HEK293T (cell line): ENCODE measurements at regions not wholly inside any gene's neighbourhood (a gene's known extent, or its start where the extent isn't known, plus 50 kb on each side); places are given as distances from the start of the nearest gene placed in this dataset.

Experiments
- BHLHE40 ChIP-seq: fragments of 450-650 bp; IDR thresholded peaks from 2 replicates; pipeline ENCODE4 v1.6.1; 2016; ENCODE audit warnings: mild to moderate bottlenecking, moderate library complexity, borderline replicate concordance
- FOXA1 ChIP-seq: fragments of 450-650 bp; IDR thresholded peaks from 2 replicates; pipeline ENCODE4 v1.6.1; 2016; ENCODE audit warnings: mild to moderate bottlenecking
- FOXK2 ChIP-seq: fragments of 450-650 bp; IDR thresholded peaks from 2 replicates; pipeline ENCODE4 v1.6.1; 2016; ENCODE audit warnings: mild to moderate bottlenecking
- FOXM1 ChIP-seq: fragments of 450-650 bp; IDR thresholded peaks from 2 replicates; pipeline ENCODE4 v1.6.1; 2017; ENCODE audit warnings: mild to moderate bottlenecking, borderline replicate concordance

DNA sequence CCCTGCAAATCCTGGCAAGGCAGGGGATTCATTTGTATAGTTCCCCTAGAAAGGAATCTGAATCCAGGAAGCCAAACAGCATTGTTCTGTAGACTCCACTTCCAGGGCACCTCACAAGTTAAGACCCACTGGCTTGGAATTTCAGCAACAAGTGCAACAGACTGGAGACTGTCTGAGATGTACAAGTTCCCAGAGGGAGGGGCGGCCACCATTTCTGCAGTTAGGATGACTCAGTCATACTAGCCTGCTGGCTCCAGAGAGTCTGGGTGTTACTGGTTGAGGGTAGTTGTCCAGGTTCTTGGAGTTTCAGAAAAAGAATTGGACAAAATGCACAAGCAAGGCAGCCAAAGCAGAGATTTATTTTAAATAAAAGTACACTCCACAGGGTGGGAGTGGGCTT lies 384.2 kb downstream of the DSC3 start:
- TF ChIP-seq FOXM1 = no peak
- TF ChIP-seq FOXA1 = no peak
- no peak for TF ChIP-seq BHLHE40
- TF ChIP-seq FOXK2 = no peak
